Neural cell (in vitro differentiated cells): ENCODE measurements at regions not wholly inside any gene's neighbourhood (a gene's known extent, or its start where the extent isn't known, plus 50 kb on each side); places are given as distances from the start of the nearest gene placed in this dataset.

Experiments used
- CTCF ChIP-seq: fragments of 450-650 bp; IDR thresholded peaks from 2 replicates; pipeline ENCODE4 v1.5.1; 2014; ENCODE audit warnings: antibody characterized with exemption, mild to moderate bottlenecking, moderate library complexity; ENCODE audit not compliant: poor library complexity, severe bottlenecking
- POLR2AphosphoS5 ChIP-seq: IDR thresholded peaks from 2 replicates; pipeline ENCODE4 v1.6.1; 2012

- TF ChIP-seq CTCF (no peak), POLR2AphosphoS5 (no peak)
These were observed 88.0 kb downstream of the XCL2 start for GRCh38 chr1:168455764-168456163.
